SK-N-MC (cell line): ENCODE measurements at regions not wholly inside any gene's neighbourhood (a gene's known extent, or its start where the extent isn't known, plus 50 kb on each side); places are given as distances from the start of the nearest gene placed in this dataset.

Experiments used
- DNase-seq: peaks from one replicate; pipeline ENCODE4 v3.0.0-alpha.2; 2011; ENCODE audit warnings: low read depth, low spot score
- H3K27ac ChIP-seq: fragments of 200-600 bp; sonication (generic); 2 replicates; pipeline ENCODE4 v1.5.1; 2016; ENCODE audit warnings: mixed run types
- H3K36me3 ChIP-seq: fragments of 200-600 bp; sonication (generic); 2 replicates; pipeline ENCODE4 v1.6.1; 2017; ENCODE audit warnings: antibody characterized with exemption, low read length, mixed read lengths; ENCODE audit not compliant: insufficient read depth
- H3K4me3 ChIP-seq: fragments of 200-600 bp; sonication (generic); 2 replicates; pipeline ENCODE4 v1.5.1; 2016
- H3K9ac ChIP-seq: fragments of 200-600 bp; sonication (generic); 2 replicates; pipeline ENCODE4 v1.8.0; 2017; ENCODE audit warnings: mixed run types, mixed read lengths; ENCODE audit not compliant: insufficient read length
- H3K9me3 ChIP-seq: fragments of 200-600 bp; sonication (generic); 2 replicates; pipeline ENCODE4 v1.6.1; 2017; ENCODE audit warnings: low read depth, mild to moderate bottlenecking, antibody characterized with exemption, low read length, moderate library complexity, mixed read lengths
- EZH2 ChIP-seq: fragments of 200-600 bp; sonication (generic); IDR thresholded peaks from one replicate; pipeline ENCODE4 v1.6.1; 2017; ENCODE audit warnings: antibody characterized with exemption
- FOXP2 ChIP-seq: optimal IDR thresholded peaks from 2 replicates; pipeline ENCODE3; 2011; ENCODE audit warnings: mild to moderate bottlenecking, moderate library complexity; ENCODE audit not compliant: insufficient read depth; ENCODE audit errors: extremely low read length, control extremely low read depth
- POLR2AphosphoS5 ChIP-seq: IDR thresholded peaks from 2 replicates; pipeline ENCODE4 v1.6.1; 2012; ENCODE audit warnings: mild to moderate bottlenecking, low read depth, low read length, borderline replicate concordance

- DNase-seq, result no peak
- H3K4me3 ChIP-seq, result no peak overlapping the region
- no peaks in the 10 kb centered on the region for H3K9me3 ChIP-seq
- no peak overlapping the region for H3K27ac ChIP-seq
- no peaks in the 10 kb centered on the region for H3K36me3 ChIP-seq
- no peak overlapping the region for H3K9ac ChIP-seq
- TF ChIP-seq EZH2, result no peak
- TF ChIP-seq FOXP2, result no peak
Observed at GRCh38 chr7:116310141-116310540, 99.8 kb downstream of the TES start.

GRCh38 chr7:116311259-116311658, 100.9 kb downstream of the TES start:
- no peak overlapping the region for H3K4me3 ChIP-seq
- no peak for DNase-seq
- H3K36me3 ChIP-seq, result no peaks in the 10 kb centered on the region
- no peak overlapping the region for H3K27ac ChIP-seq
- TF ChIP-seq FOXP2 (no peak), EZH2 (no peak), POLR2AphosphoS5 (no peak)
- no peaks in the 10 kb centered on the region for H3K9me3 ChIP-seq
- no peak overlapping the region for H3K9ac ChIP-seq

- no peak for TF ChIP-seq EZH2
- TF ChIP-seq FOXP2, result no peak
- TF ChIP-seq POLR2AphosphoS5, result no peak
- H3K36me3 ChIP-seq, result no peaks in the 10 kb centered on the region
Observed at GRCh38 chr7:116311816-116312471, 101.6 kb downstream of the TES start.

GRCh38 chr7:116315293-116315692, 105.0 kb downstream of the TES start:
- H3K36me3 ChIP-seq, result no peaks in the 10 kb centered on the region
- no peak overlapping the region for H3K4me3 ChIP-seq
- no peak overlapping the region for H3K9ac ChIP-seq
- no peak for TF ChIP-seq EZH2
- no peak for TF ChIP-seq POLR2AphosphoS5
- no peak for TF ChIP-seq FOXP2
- no peak overlapping the region for H3K27ac ChIP-seq
- no peak for DNase-seq
- no peaks in the 10 kb centered on the region; the same call in 1 of the 2 replicates for H3K9me3 ChIP-seq

More at GRCh38 chr7:116311816-116312471, 101.6 kb downstream of the TES start:
- no peak for DNase-seq
- Histone ChIP-seq H3K27ac (no peak overlapping the region), H3K9me3 (no peaks in the 10 kb centered on the region), H3K4me3 (no peak overlapping the region), H3K9ac (no peak overlapping the region)

GRCh38 chr7:116315803-116316202, 105.5 kb downstream of the TES start:
- no peaks in the 10 kb centered on the region; the same call in 1 of the 2 replicates for H3K9me3 ChIP-seq
- no peak for TF ChIP-seq FOXP2
- no peak for TF ChIP-seq POLR2AphosphoS5
- no peak for TF ChIP-seq EZH2
- H3K36me3 ChIP-seq, result no peaks in the 10 kb centered on the region
- H3K27ac ChIP-seq, result no peak overlapping the region
- no peak overlapping the region for H3K9ac ChIP-seq
- DNase-seq, result no peak
- no peak overlapping the region for H3K4me3 ChIP-seq

- no peaks in the 10 kb centered on the region for H3K36me3 ChIP-seq
- DNase-seq, result no peak
- no peak overlapping the region for H3K27ac ChIP-seq
- no peak overlapping the region for H3K4me3 ChIP-seq
- H3K9me3 ChIP-seq, result no peaks in the 10 kb centered on the region; the same call in 1 of the 2 replicates
- TF ChIP-seq POLR2AphosphoS5 (no peak), EZH2 (no peak), FOXP2 (no peak)
- no peak overlapping the region for H3K9ac ChIP-seq
Observed at GRCh38 chr7:116316838-116317628, 106.7 kb downstream of the TES start.

- Histone ChIP-seq H3K9me3 (no peaks in the 10 kb centered on the region; the same call in 1 of the 2 replicates), H3K36me3 (no peaks in the 10 kb centered on the region), H3K4me3 (no peak overlapping the region), H3K9ac (no peak overlapping the region), H3K27ac (no peak overlapping the region)
- DNase-seq, result no peak
- no peak for TF ChIP-seq EZH2
- TF ChIP-seq POLR2AphosphoS5, result no peak
- TF ChIP-seq FOXP2, result no peak
Observed at GRCh38 chr7:116317907-116318306, 107.6 kb downstream of the TES start.

- Histone ChIP-seq H3K9ac (no peak overlapping the region), H3K36me3 (no peaks in the 10 kb centered on the region), H3K4me3 (no peak overlapping the region), H3K9me3 (no peaks in the 10 kb centered on the region; the same call in 1 of the 2 replicates), H3K27ac (no peak overlapping the region)
- TF ChIP-seq FOXP2 (no peak), POLR2AphosphoS5 (no peak), EZH2 (no peak)
- no peak for DNase-seq
Observed at GRCh38 chr7:116322541-116322940, 112.2 kb downstream of the TES start.
